Stomach (tissue), 4 donors: ENCODE measurements at regions not wholly inside any gene's neighbourhood (a gene's known extent, or its start where the extent isn't known, plus 50 kb on each side); places are given as distances from the start of the nearest gene placed in this dataset.

Experiments used
- POLR2A ChIP-seq, 4 donors: fragments of 450-650 bp; IDR thresholded peaks; one replicate each; pipeline ENCODE4 v1.6.1; 2016; ENCODE audit warnings: antibody characterized with exemption in 4 of 4, control low read depth in 2 of 4, mild to moderate bottlenecking in 1 of 4, moderate library complexity in 1 of 4
- POLR2AphosphoS5 ChIP-seq, 3 donors: sonication (generic); formaldehyde crosslinking; IDR thresholded peaks; one replicate each; pipeline ENCODE4 v1.6.1; 2016; ENCODE audit warnings: antibody characterized with exemption in 3 of 3
- TF ChIP-seq, protein P1 (sequence below), 7 experiments: fragments of 450-650 bp in 4 of 7; fragments of 200-600 bp in 3 of 7; sonication (generic) in 3 of 7; IDR thresholded peaks; one replicate each; pipeline ENCODE4 v1.5.1; 2016 to 2019; ENCODE audit warnings: antibody characterized with exemption in 7 of 7, control low read depth in 2 of 7, mild to moderate bottlenecking in 1 of 7

DNA sequence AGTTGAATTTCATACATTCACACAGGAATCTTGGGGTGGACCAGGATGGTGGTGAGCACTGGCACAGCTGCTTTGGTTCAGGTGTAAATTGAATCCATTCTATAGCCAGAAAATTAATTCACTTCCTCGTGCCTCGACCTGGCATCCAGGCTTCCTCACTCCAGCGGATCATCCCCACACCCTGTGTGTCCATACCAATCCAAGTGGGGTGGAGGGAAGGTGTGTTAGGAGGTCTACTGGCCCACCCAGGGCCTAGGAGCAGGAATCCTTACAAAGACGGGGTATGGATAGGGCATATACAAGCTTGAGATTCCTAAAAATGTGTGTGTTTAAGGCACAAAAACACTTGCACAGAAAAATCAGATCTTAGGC lies 81.8 kb upstream of the SLC24A3 start:
- TF ChIP-seq POLR2A (IDR thresholded peaks at IDR 0.05) (no peak), POLR2AphosphoS5 (IDR thresholded peaks at IDR 0.05) (no peak)
- TF ChIP-seq, protein P1, sequence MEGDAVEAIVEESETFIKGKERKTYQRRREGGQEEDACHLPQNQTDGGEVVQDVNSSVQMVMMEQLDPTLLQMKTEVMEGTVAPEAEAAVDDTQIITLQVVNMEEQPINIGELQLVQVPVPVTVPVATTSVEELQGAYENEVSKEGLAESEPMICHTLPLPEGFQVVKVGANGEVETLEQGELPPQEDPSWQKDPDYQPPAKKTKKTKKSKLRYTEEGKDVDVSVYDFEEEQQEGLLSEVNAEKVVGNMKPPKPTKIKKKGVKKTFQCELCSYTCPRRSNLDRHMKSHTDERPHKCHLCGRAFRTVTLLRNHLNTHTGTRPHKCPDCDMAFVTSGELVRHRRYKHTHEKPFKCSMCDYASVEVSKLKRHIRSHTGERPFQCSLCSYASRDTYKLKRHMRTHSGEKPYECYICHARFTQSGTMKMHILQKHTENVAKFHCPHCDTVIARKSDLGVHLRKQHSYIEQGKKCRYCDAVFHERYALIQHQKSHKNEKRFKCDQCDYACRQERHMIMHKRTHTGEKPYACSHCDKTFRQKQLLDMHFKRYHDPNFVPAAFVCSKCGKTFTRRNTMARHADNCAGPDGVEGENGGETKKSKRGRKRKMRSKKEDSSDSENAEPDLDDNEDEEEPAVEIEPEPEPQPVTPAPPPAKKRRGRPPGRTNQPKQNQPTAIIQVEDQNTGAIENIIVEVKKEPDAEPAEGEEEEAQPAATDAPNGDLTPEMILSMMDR (IDR thresholded peaks at IDR 0.05) = no peak
